ENCODE measurements at regions not wholly inside any gene's neighbourhood (a gene's known extent, or its start where the extent isn't known, plus 50 kb on each side); places are given as distances from the start of the nearest gene placed in this dataset.

DNA sequence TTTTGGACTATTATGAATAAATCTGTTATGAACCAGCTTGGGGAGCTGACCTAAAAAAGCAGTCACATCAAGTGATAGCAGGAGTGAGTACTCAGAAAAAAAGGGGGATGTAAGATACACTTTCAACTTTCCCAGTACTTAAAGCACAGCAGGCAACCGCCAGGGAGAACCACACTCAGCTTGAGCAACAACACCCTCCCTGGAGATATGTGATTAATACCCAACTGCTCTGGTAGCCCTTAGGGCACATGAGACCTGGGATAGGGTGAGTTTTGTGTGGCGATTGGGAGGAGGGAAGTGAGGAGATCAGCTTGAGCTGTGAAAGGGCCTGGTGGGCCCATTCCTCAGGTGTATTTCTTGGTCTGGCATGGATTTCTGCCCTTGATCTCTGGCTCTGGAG, 220.3 kb upstream of the SFRP2 start:
- DNase-seq = no peak
- no peak overlapping the region for H3K27ac ChIP-seq (ENCODE audit: low read depth, low read length)
- Mint-ChIP-seq H3K4me1 (peaks cover 5% of the 10 kb centered on the region), H3K9me3 (no peaks in the 10 kb centered on the region), H3K36me3 (ENCODE audit: low read depth) (no peaks in the 10 kb centered on the region), H3K4me3 (no peak overlapping the region), H3K27me3 (ENCODE audit: insufficient read depth) (no peaks in the 10 kb centered on the region), H3K27ac (no peak overlapping the region)
- H3K4me3 ChIP-seq (ENCODE audit: low read length) = no peak overlapping the region
- no peaks in the 10 kb centered on the region for H3K36me3 ChIP-seq (ENCODE audit: control insufficient read depth, insufficient read depth, low read length)
- H3K4me1 ChIP-seq (ENCODE audit: control insufficient read depth, insufficient read depth, low read length) = peaks cover 4% of the 10 kb centered on the region
- no peaks in the 10 kb centered on the region for H3K27me3 ChIP-seq (ENCODE audit: control insufficient read depth, insufficient read depth, low read length, poor library complexity, severe bottlenecking)
- no peak overlapping the region for H3K9ac ChIP-seq (ENCODE audit: extremely low read depth, low read length, poor library complexity, severe bottlenecking)
- 82% methylated on average over 2 of the region's 2 CpGs; no CpG with 5 or more reads in 1 of the 2 experiments for WGBS, 2 experiments (ENCODE audit: insufficient coverage in 1 of 2, insufficient read length in 1 of 2)
- no peaks in the 10 kb centered on the region for H3K9me3 ChIP-seq (ENCODE audit: control insufficient read depth, low read length)
- TF ChIP-seq, protein P1, sequence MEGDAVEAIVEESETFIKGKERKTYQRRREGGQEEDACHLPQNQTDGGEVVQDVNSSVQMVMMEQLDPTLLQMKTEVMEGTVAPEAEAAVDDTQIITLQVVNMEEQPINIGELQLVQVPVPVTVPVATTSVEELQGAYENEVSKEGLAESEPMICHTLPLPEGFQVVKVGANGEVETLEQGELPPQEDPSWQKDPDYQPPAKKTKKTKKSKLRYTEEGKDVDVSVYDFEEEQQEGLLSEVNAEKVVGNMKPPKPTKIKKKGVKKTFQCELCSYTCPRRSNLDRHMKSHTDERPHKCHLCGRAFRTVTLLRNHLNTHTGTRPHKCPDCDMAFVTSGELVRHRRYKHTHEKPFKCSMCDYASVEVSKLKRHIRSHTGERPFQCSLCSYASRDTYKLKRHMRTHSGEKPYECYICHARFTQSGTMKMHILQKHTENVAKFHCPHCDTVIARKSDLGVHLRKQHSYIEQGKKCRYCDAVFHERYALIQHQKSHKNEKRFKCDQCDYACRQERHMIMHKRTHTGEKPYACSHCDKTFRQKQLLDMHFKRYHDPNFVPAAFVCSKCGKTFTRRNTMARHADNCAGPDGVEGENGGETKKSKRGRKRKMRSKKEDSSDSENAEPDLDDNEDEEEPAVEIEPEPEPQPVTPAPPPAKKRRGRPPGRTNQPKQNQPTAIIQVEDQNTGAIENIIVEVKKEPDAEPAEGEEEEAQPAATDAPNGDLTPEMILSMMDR (conservative IDR thresholded peaks at IDR 0.05) = no peak

DNA sequence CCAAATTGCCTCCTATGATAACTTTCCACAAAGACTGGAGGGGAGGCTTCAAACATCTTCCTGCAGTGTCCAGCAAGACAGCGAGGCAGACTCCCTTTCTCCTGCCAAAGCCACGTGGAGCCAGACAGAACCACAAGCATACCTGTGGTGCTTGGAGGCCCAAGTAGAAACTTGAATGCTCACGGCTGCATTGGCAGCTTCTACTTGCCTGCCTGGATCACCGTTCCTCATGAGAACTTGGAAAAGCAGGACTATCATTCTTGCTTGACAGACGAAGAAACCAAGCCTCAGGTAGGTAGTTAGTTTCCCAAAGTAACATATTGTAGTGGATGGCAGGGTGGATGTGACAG, 216.3 kb upstream of the SFRP2 start:
- Mint-ChIP-seq H3K9me3 (no peaks in the 10 kb centered on the region), H3K27ac (no peak overlapping the region), H3K4me3 (no peak overlapping the region), H3K27me3 (ENCODE audit: insufficient read depth) (no peaks in the 10 kb centered on the region), H3K36me3 (ENCODE audit: low read depth) (no peaks in the 10 kb centered on the region), H3K4me1 (no peaks in the 10 kb centered on the region)
- TF ChIP-seq, protein P1 (conservative IDR thresholded peaks at IDR 0.05) = no peak
- no peaks in the 10 kb centered on the region for H3K9me3 ChIP-seq (ENCODE audit: control insufficient read depth, low read length)
- no peaks in the 10 kb centered on the region for H3K27me3 ChIP-seq (ENCODE audit: control insufficient read depth, insufficient read depth, low read length, poor library complexity, severe bottlenecking)
- no peak overlapping the region for H3K27ac ChIP-seq (ENCODE audit: low read depth, low read length)
- no peaks in the 10 kb centered on the region for H3K4me1 ChIP-seq (ENCODE audit: control insufficient read depth, insufficient read depth, low read length)
- H3K4me3 ChIP-seq (ENCODE audit: low read length) = no peak overlapping the region
- no peak overlapping the region for H3K9ac ChIP-seq (ENCODE audit: extremely low read depth, low read length, poor library complexity, severe bottlenecking)
- no peak for DNase-seq
- WGBS, 2 experiments (ENCODE audit: insufficient coverage in 1 of 2, insufficient read length in 1 of 2) = 87 to 90% methylated on average over 3 to 5 of the region's 5 CpGs
- H3K36me3 ChIP-seq (ENCODE audit: control insufficient read depth, insufficient read depth, low read length) = no peaks in the 10 kb centered on the region

DNA sequence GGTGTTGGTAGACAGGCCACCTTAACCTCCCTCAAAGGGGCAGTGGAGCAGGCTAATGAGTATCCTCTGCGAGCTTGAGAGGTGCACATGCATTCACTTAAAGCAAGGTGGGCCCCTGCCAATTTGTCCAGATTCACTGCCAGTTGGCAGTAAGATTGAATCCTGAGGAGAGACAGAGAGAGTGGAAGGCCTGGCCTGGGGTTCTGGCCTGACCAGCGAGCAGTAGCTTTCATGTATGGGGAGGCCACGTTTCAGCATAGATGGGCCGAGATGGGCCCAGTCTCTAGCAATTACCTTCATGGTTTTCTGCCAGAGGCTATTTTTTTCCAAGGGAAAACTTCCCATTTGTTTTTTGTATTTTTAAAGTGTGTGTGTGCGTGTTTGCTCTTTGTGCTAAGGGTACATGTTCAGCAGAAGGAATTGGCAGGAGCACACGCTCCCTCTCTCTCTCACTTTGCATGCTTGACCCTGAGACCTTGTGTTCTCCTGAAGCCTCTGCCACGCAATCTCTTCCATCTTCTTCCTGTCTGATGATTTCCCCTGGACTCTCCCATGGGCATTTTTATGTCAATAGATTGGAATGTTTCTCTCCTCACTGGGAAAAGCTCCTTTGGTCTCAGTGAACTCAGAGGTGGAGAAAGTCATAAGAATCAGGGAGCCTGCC, 215.8 kb upstream of the SFRP2 start:
- no peaks in the 10 kb centered on the region for H3K36me3 ChIP-seq (ENCODE audit: control insufficient read depth, insufficient read depth, low read length)
- peaks cover 2% of the 10 kb centered on the region for H3K27me3 Mint-ChIP-seq (ENCODE audit: insufficient read depth)
- no peak overlapping the region for H3K4me3 Mint-ChIP-seq
- H3K4me3 ChIP-seq (ENCODE audit: low read length) = no peak overlapping the region
- DNase-seq = no peak
- no peaks in the 10 kb centered on the region for H3K9me3 Mint-ChIP-seq
- no peaks in the 10 kb centered on the region for H3K9me3 ChIP-seq (ENCODE audit: control insufficient read depth, low read length)
- no peak overlapping the region for H3K27ac Mint-ChIP-seq
- H3K27ac ChIP-seq (ENCODE audit: low read depth, low read length) = no peak overlapping the region
- WGBS, 2 experiments (ENCODE audit: insufficient coverage in 1 of 2, insufficient read length in 1 of 2) = 94 to 100% methylated on average over 2 to 7 of the region's 7 CpGs
- H3K4me1 Mint-ChIP-seq = no peaks in the 10 kb centered on the region
- TF ChIP-seq, protein P1 (conservative IDR thresholded peaks at IDR 0.05) = no peak
- no peaks in the 10 kb centered on the region for H3K36me3 Mint-ChIP-seq (ENCODE audit: low read depth)
- no peak overlapping the region for H3K9ac ChIP-seq (ENCODE audit: extremely low read depth, low read length, poor library complexity, severe bottlenecking)
- H3K4me1 ChIP-seq (ENCODE audit: control insufficient read depth, insufficient read depth, low read length) = no peaks in the 10 kb centered on the region
- no peaks in the 10 kb centered on the region for H3K27me3 ChIP-seq (ENCODE audit: control insufficient read depth, insufficient read depth, low read length, poor library complexity, severe bottlenecking)
